Panc1 (cell line): ENCODE measurements at regions not wholly inside any gene's neighbourhood (a gene's known extent, or its start where the extent isn't known, plus 50 kb on each side); places are given as distances from the start of the nearest gene placed in this dataset.

Experiments
- ATAC-seq: fragments of 200-7000 bp; cut with Tn5 transposase; 2 replicates; pipeline ENCODE4 v1.9.1; 2020; ENCODE audit warnings: mild to moderate bottlenecking, moderate library complexity
- BruUV-seq: library from RNA; stranded (reverse); fragments of 400-500 nt; replicated peaks from 2 replicates; lab custom pipeline; 2021; lab: Mats Ljungman, UMichigan
- CTCF ChIA-PET: fragments of 300-600 bp; sonication (Branson Sonifier 250); formaldehyde crosslinking; loops from one replicate; lab custom pipeline; 2022; ENCODE audit warnings: antibody characterized with exemption; lab: Charles Lee
- POLR2A ChIA-PET: fragments of 300-600 bp; sonication (Branson Sonifier 250); formaldehyde crosslinking; loops from one replicate; lab custom pipeline; 2022; ENCODE audit warnings: antibody characterized with exemption; lab: Charles Lee
- DNase-seq: peaks from one replicate; pipeline ENCODE4 v3.0.0-alpha.2; 2010; ENCODE audit warnings: low read depth, low spot score
- H3K27ac ChIP-seq: 2 replicates; pipeline ENCODE4 v1.5.1; 2011; ENCODE audit warnings: mild to moderate bottlenecking, low read length, inconsistent platforms
- H3K27me3 ChIP-seq: fragments of 200-500 bp; sonication (Bioruptor generic); 2 replicates; pipeline ENCODE4 v1.6.0; 2014; ENCODE audit warnings: low read length, inconsistent platforms; ENCODE audit not compliant: control insufficient read depth, insufficient read depth
- H3K36me3 ChIP-seq: fragments of 200-500 bp; sonication (Bioruptor generic); 2 replicates; pipeline ENCODE4 v1.5.1; 2014; ENCODE audit warnings: inconsistent platforms, mild to moderate bottlenecking, low read length, moderate library complexity; ENCODE audit not compliant: control insufficient read depth, insufficient read depth
- H3K4me1 ChIP-seq: 2 replicates; pipeline ENCODE4 v1.5.1; 2011; ENCODE audit warnings: inconsistent platforms, mild to moderate bottlenecking, low read length, moderate library complexity; ENCODE audit not compliant: control insufficient read depth, insufficient read depth
- H3K4me3 ChIP-seq, 2 experiments: 2 replicates each; pipeline ENCODE4 v1.5.1; 2011 to 2012; ENCODE audit warnings: low read depth in 2 of 2, low read length in 2 of 2, mild to moderate bottlenecking in 2 of 2, inconsistent platforms in 1 of 2, moderate library complexity in 1 of 2
- H3K9me3 ChIP-seq: fragments of 200-500 bp; sonication (Bioruptor generic); 2 replicates; pipeline ENCODE4 v1.5.1; 2014; ENCODE audit warnings: low read depth, mild to moderate bottlenecking, inconsistent platforms, low read length, moderate library complexity; ENCODE audit not compliant: control insufficient read depth, insufficient read depth
- POLR2AphosphoS5 ChIP-seq: IDR thresholded peaks from 2 replicates; pipeline ENCODE4 v1.6.1; 2012; ENCODE audit warnings: mild to moderate bottlenecking, low read depth, low read length, moderate library complexity
- REST ChIP-seq, 2 experiments: IDR thresholded peaks; 2 replicates each; pipeline ENCODE4 v1.6.1; 2011 to 2012; ENCODE audit warnings: low read depth in 2 of 2, control low read depth in 1 of 2, low read length in 1 of 2, mild to moderate bottlenecking in 1 of 2, moderate library complexity in 1 of 2; ENCODE audit not compliant: insufficient read depth in 1 of 2
- SIN3A ChIP-seq: IDR thresholded peaks from 2 replicates; pipeline ENCODE4 v1.6.1; 2012; ENCODE audit warnings: low read depth, mild to moderate bottlenecking, low read length, moderate library complexity, borderline replicate concordance; ENCODE audit not compliant: insufficient read depth
- TCF7L2 ChIP-seq: IDR thresholded peaks from 2 replicates; pipeline ENCODE4 v1.6.1; 2011; ENCODE audit warnings: mild to moderate bottlenecking, low read depth, low read length, inconsistent platforms
- in situ Hi-C: cut with HindIII; loops from 2 replicates; pipeline ENCODE4 v1.10.0; 2016; ENCODE audit warnings: low sequenced_read_pairs, low pct_unique_long_range_greater_than_20kb
- intact Hi-C: fragments of 100-400 bp; cut with micrococcal nuclease; formaldehyde crosslinking; loops from one replicate; pipeline ENCODE4 v1.10.0; 2022; ENCODE audit not compliant: unreplicated experiment
- TF ChIP-seq, protein P1 (sequence below): fragments of 450-650 bp; IDR thresholded peaks from 2 replicates; pipeline ENCODE4 v1.5.1; 2017; ENCODE audit warnings: mild to moderate bottlenecking

DNA sequence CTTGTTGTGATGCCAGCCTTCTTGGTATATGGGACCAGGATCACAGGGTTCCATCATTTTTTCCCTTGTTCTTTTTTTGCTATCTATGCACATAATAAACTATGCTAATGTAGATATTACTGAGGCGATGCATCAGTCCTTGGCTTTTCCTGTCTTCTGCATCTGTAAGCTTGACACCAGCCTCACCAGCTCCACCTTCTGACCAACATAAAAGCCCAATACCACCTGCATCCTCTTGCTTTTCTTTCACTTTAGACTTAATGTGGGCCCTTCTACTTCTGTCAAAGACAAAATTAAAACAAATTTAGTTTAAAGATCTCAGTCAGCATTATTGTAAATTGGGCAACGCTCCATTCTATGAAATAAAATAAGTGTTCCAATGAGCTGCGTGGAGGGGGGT, 1718.8 kb upstream of the PCDH10 start:
- ATAC-seq (no peak), DNase-seq (no peak)
- no peaks in the 10 kb centered on the region for H3K4me1 ChIP-seq
- in situ Hi-C loops: no loop called here
- POLR2A ChIA-PET: interaction anchor here (0.5 kb wide), 1 partner anchor 1739 kb away, joined by 5 read pairs; no protein-coding TSS in a partner anchor
- CTCF ChIA-PET: no interaction called here
- no peaks in the 10 kb centered on the region for H3K36me3 ChIP-seq
- intact Hi-C loops: no loop called here
- TF ChIP-seq SIN3A: no peak
- no peak for TF ChIP-seq POLR2AphosphoS5
- TF ChIP-seq, protein P1, sequence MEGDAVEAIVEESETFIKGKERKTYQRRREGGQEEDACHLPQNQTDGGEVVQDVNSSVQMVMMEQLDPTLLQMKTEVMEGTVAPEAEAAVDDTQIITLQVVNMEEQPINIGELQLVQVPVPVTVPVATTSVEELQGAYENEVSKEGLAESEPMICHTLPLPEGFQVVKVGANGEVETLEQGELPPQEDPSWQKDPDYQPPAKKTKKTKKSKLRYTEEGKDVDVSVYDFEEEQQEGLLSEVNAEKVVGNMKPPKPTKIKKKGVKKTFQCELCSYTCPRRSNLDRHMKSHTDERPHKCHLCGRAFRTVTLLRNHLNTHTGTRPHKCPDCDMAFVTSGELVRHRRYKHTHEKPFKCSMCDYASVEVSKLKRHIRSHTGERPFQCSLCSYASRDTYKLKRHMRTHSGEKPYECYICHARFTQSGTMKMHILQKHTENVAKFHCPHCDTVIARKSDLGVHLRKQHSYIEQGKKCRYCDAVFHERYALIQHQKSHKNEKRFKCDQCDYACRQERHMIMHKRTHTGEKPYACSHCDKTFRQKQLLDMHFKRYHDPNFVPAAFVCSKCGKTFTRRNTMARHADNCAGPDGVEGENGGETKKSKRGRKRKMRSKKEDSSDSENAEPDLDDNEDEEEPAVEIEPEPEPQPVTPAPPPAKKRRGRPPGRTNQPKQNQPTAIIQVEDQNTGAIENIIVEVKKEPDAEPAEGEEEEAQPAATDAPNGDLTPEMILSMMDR: peak; percentile 7; the same call in 1 of the 2 replicates
- BruUV-seq: no TSS peak
- H3K9me3 ChIP-seq: no peaks in the 10 kb centered on the region
- no peaks in the 10 kb centered on the region for H3K27me3 ChIP-seq
- no peak overlapping the region for H3K27ac ChIP-seq
- H3K4me3 ChIP-seq: no peak overlapping the region

DNA sequence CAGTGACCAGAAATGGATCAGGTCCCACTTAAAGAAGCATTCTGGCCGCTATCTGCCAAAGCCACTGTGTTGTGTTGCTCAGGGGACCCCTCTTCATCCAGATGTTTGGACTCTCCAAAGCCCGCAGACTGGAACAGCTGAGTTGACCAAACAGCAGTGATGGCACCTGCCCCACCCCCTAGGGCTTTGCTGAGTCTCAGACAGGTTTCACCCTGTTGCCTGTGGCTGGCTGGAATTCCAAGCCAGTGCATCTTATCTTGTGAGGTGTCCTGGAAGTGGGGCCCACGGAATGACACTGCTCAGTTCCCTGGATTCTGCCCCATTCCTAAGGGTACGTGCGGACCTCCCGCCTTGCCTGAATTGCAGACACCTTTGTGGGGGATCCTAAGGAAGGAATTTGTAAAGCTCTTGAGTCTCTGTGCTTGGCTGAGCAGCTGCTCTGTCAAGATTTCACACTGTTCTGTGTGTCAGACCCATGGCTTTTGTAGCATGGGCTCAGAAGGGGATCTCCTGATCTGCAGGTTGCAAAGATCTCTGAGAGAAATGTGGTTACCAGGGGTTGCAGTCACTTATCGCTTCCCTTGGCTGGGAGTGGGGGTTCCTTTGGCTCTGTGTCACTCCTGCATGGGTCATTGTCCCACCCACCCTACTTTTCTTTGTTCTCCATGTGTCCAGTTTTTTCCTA, 1707.9 kb upstream of the PCDH10 start:
- BruUV-seq: no TSS peak

More for the DNA sequence above, 1707.9 kb upstream of the PCDH10 start:
- DNase-seq: no peak
- H3K4me3 ChIP-seq: no peak overlapping the region
- no peaks in the 10 kb centered on the region for H3K4me1 ChIP-seq
- POLR2A ChIA-PET: no interaction called here
- ATAC-seq: no peak
- H3K9me3 ChIP-seq: no peaks in the 10 kb centered on the region
- no peak overlapping the region for H3K27ac ChIP-seq
- no peaks in the 10 kb centered on the region for H3K27me3 ChIP-seq
- intact Hi-C loops: no loop called here
- TF ChIP-seq, protein P1: no peak
- TF ChIP-seq SIN3A (no peak), POLR2AphosphoS5 (no peak), TCF7L2 (no peak), REST (IDR thresholded peaks at IDR 0.05; ENCODE audit: insufficient read depth in 1 of 2, low read depth in 2 of 2, low read length in 1 of 2) (no peak)
- CTCF ChIA-PET: no interaction called here
- in situ Hi-C loops: no loop called here
- no peaks in the 10 kb centered on the region for H3K36me3 ChIP-seq
